OCI-LY7 (cell line): ENCODE measurements at regions not wholly inside any gene's neighbourhood (a gene's known extent, or its start where the extent isn't known, plus 50 kb on each side); places are given as distances from the start of the nearest gene placed in this dataset.

Experiments used
- CTCF ChIP-seq: fragments of 200-600 bp; sonication (generic); conservative IDR thresholded peaks from 2 replicates; pipeline ENCODE4 v1.5.1; 2014; ENCODE audit warnings: mild to moderate bottlenecking, antibody characterized with exemption, low read length, moderate library complexity, mixed read lengths
- EZH2phosphoT487 ChIP-seq: fragments of 200-600 bp; sonication (generic); IDR thresholded peaks from 2 replicates; pipeline ENCODE4 v1.6.1; 2018; ENCODE audit warnings: low read depth, borderline replicate concordance, mild to moderate bottlenecking, mixed run types, antibody characterized with exemption, low read length, moderate library complexity, mixed read lengths

- TF ChIP-seq CTCF = no peak
- no peak for TF ChIP-seq EZH2phosphoT487
Measured at GRCh38 chr1:166638137-166638536, 201.1 kb upstream of the POGK start.
